Trophoblast cell (in vitro differentiated cells and primary cell): ENCODE measurements at regions not wholly inside any gene's neighbourhood (a gene's known extent, or its start where the extent isn't known, plus 50 kb on each side); places are given as distances from the start of the nearest gene placed in this dataset.

Source experiments
- DNase-seq, 2 donors: peaks; one replicate each; pipeline ENCODE4 v3.0.0-alpha.2; 2016
- H2AFZ ChIP-seq: 2 replicates; pipeline ENCODE4 v1.6.1; 2013; ENCODE audit warnings: low read length, moderate library complexity, mild to moderate bottlenecking; ENCODE audit not compliant: insufficient read depth, poor library complexity
- H2AK5ac ChIP-seq: 2 replicates; pipeline ENCODE4 v1.6.1; 2013; ENCODE audit warnings: mild to moderate bottlenecking, low read length
- H2BK120ac ChIP-seq: 2 replicates; pipeline ENCODE4 v1.6.1; 2013; ENCODE audit warnings: low read length, mild to moderate bottlenecking, moderate library complexity; ENCODE audit not compliant: insufficient read depth, poor library complexity
- H2BK12ac ChIP-seq: 2 replicates; pipeline ENCODE4 v1.6.1; 2013; ENCODE audit warnings: mild to moderate bottlenecking, low read length, moderate library complexity
- H2BK5ac ChIP-seq: 2 replicates; pipeline ENCODE4 v1.6.1; 2013; ENCODE audit warnings: low read length, low read depth, moderate library complexity, mild to moderate bottlenecking; ENCODE audit not compliant: poor library complexity
- H3K14ac ChIP-seq: 2 replicates; pipeline ENCODE4 v1.6.1; 2013; ENCODE audit warnings: mild to moderate bottlenecking, low read length
- H3K18ac ChIP-seq: 2 replicates; pipeline ENCODE4 v1.6.1; 2013; ENCODE audit warnings: mild to moderate bottlenecking, low read length
- H3K23ac ChIP-seq: 2 replicates; pipeline ENCODE4 v1.6.1; 2013; ENCODE audit warnings: low read length
- H3K27ac ChIP-seq: 2 replicates; pipeline ENCODE4 v1.5.1; 2013; ENCODE audit warnings: low read depth, mild to moderate bottlenecking, inconsistent platforms, low read length, moderate library complexity
- H3K27me3 ChIP-seq: 2 replicates; pipeline ENCODE4 v1.6.1; 2013; ENCODE audit warnings: inconsistent platforms, mild to moderate bottlenecking, low read length, moderate library complexity; ENCODE audit not compliant: insufficient read depth
- H3K36me3 ChIP-seq, 2 experiments: 1 replicate in 1 of 2; 2 replicates in 1 of 2; pipeline ENCODE4 v1.6.1; 2013; ENCODE audit warnings: low read length in 2 of 2, mild to moderate bottlenecking in 2 of 2, moderate library complexity in 1 of 2; ENCODE audit not compliant: insufficient read depth in 2 of 2, control insufficient read depth in 1 of 2
- H3K4ac ChIP-seq: 2 replicates; pipeline ENCODE4 v1.6.1; 2013; ENCODE audit warnings: low read depth, mild to moderate bottlenecking, low read length, moderate library complexity
- H3K4me1 ChIP-seq, 2 experiments: 1 replicate in 1 of 2; 2 replicates in 1 of 2; pipeline ENCODE4 v1.6.1; 2013; ENCODE audit warnings: low read length in 2 of 2, mild to moderate bottlenecking in 2 of 2, moderate library complexity in 1 of 2; ENCODE audit not compliant: insufficient read depth in 2 of 2, control insufficient read depth in 1 of 2
- H3K4me2 ChIP-seq: 2 replicates; pipeline ENCODE4 v1.6.1; 2013; ENCODE audit warnings: inconsistent platforms, mild to moderate bottlenecking, low read length, moderate library complexity
- H3K4me3 ChIP-seq: 2 replicates; pipeline ENCODE4 v1.5.1; 2013; ENCODE audit warnings: mild to moderate bottlenecking, low read depth, low read length, inconsistent platforms
- H3K79me1 ChIP-seq: one replicate; pipeline ENCODE4 v1.6.1; 2013; ENCODE audit warnings: low read length
- H3K79me2 ChIP-seq: 2 replicates; pipeline ENCODE4 v1.6.1; 2013; ENCODE audit warnings: low read length, mild to moderate bottlenecking; ENCODE audit not compliant: control insufficient read depth, insufficient read depth, poor library complexity
- H3K9ac ChIP-seq: 2 replicates; pipeline ENCODE4 v1.6.1; 2013; ENCODE audit warnings: mild to moderate bottlenecking, low read length
- H3K9me3 ChIP-seq: 2 replicates; pipeline ENCODE4 v1.6.1; 2013; ENCODE audit warnings: low read depth, mild to moderate bottlenecking, control low read depth, inconsistent platforms, low read length; ENCODE audit not compliant: insufficient read depth
- H4K12ac ChIP-seq: 2 replicates; pipeline ENCODE4 v1.6.1; 2013; ENCODE audit warnings: low read depth, mild to moderate bottlenecking, low read length, moderate library complexity
- H4K8ac ChIP-seq: 2 replicates; pipeline ENCODE4 v1.6.1; 2013; ENCODE audit warnings: low read depth, mild to moderate bottlenecking, low read length, moderate library complexity
- H4K91ac ChIP-seq: one replicate; pipeline ENCODE4 v1.6.1; 2013; ENCODE audit warnings: low read depth, mild to moderate bottlenecking, low read length, moderate library complexity
- WGBS: extraction: QIAGEN DNeasy Blood & Tissue Kit; methylation state at CpG from one replicate; pipeline ENCODE4 v1.1.7; 2013; ENCODE audit warnings: missing lambda C conversion rate; ENCODE audit not compliant: insufficient read length, insufficient coverage; ENCODE audit errors: extremely low coverage; 5-methylcytosine and 5-hydroxymethylcytosine counted together

DNA sequence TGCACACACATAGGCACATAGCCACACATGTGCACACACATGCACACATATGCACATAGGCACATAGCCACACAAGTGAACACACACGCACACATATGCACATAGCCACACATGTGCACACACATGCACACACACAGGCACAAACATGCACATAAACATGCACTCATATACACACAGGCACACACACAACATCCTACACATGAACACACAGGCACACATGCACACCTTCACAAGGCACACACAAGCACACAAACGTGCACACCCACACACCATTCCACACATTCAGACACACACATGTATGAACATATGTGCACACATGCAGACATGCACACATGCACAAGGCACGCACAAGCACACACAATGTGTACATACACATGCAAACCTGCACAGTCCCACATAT is 484.7 kb downstream of the IRX1 start:
- no peak overlapping the region for H3K27ac ChIP-seq
- DNase-seq: no peak
- no peak overlapping the region for H3K14ac ChIP-seq
- no peak overlapping the region for H3K18ac ChIP-seq
- no peaks in the 10 kb centered on the region for H3K27me3 ChIP-seq
- no peak overlapping the region for H3K4ac ChIP-seq
- no peaks in the 10 kb centered on the region for H3K36me3 ChIP-seq
- no peak overlapping the region for H3K4me2 ChIP-seq
- H2AFZ ChIP-seq: no peak overlapping the region
- no peaks in the 10 kb centered on the region for H3K79me2 ChIP-seq
- H2BK12ac ChIP-seq: no peak overlapping the region
- no peak overlapping the region for H2BK120ac ChIP-seq
- H3K4me3 ChIP-seq: peak overlapping the region; percentile 53
- no peak overlapping the region for H2BK5ac ChIP-seq
- no CpG with 5 or more reads among the region's 3 CpGs for WGBS
- no peak overlapping the region for H3K23ac ChIP-seq
- no peak overlapping the region for H2AK5ac ChIP-seq
- peaks cover 6% of the 10 kb centered on the region for H3K9me3 ChIP-seq
- H4K12ac ChIP-seq: no peak overlapping the region
- H3K79me1 ChIP-seq: no peaks in the 10 kb centered on the region
- peak overlapping the region; percentile 24 for H3K9ac ChIP-seq
- H4K8ac ChIP-seq: no peak overlapping the region
- H3K4me1 ChIP-seq: no peaks in the 10 kb centered on the region
- H4K91ac ChIP-seq: no peak overlapping the region

DNA sequence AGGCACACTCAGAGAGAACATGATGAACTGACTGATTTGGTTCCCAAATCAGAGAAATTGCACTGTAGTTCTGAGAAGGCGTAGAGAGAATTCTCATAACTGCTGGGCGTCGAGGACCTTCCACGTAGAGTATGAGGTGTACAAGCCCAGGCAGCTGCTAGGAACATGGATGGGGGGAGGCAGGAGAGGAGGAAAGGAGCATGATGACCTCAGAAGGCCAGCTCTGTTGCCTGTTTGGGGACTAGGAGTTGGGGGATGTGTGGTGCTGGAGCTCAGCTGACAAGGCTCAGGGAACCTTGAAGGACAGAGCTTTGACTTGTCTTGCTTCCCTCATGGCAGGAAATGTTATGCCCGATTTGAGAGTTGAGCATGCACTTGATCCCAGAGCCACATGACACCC is 485.4 kb downstream of the IRX1 start:
- H4K12ac ChIP-seq: no peak overlapping the region
- no peak overlapping the region for H3K9ac ChIP-seq
- H2BK120ac ChIP-seq: no peak overlapping the region

DNA sequence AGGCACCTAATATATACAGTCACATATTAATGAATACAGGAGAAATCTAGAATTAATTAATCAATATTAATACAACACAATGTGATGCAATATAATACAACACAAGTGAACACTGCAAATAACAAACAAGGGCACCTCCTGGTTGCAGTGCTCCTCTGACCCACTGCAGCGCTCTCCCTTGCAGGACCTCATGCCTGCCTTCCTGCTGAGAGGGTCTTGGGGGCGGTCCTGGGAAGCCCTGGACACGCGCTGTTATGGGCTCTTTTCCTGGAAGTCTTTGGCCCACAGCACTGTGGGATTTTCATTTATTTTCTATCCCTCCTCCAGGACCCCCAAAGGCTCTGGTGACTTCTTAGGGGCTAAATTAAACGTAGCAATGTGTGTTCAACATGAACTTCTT is 485.8 kb downstream of the IRX1 start:
- Histone ChIP-seq H4K91ac (no peak overlapping the region), H2BK120ac (no peak overlapping the region), H2AK5ac (no peak overlapping the region), H3K18ac (no peak overlapping the region), H4K8ac (no peak overlapping the region), H3K4me2 (no peak overlapping the region), H3K14ac (no peak overlapping the region), H4K12ac (no peak overlapping the region), H3K79me2 (no peaks in the 10 kb centered on the region), H3K4me1 (no peaks in the 10 kb centered on the region), H3K9me3 (peaks cover 6% of the 10 kb centered on the region), H3K4ac (no peak overlapping the region), H3K36me3 (no peaks in the 10 kb centered on the region), H2BK5ac (no peak overlapping the region), H2BK12ac (no peak overlapping the region), H3K27ac (no peak overlapping the region), H3K4me3 (no peak overlapping the region), H2AFZ (no peak overlapping the region), H3K23ac (no peak overlapping the region), H3K27me3 (no peaks in the 10 kb centered on the region), H3K9ac (no peak overlapping the region), H3K79me1 (no peaks in the 10 kb centered on the region)
- no CpG with 5 or more reads among the region's 5 CpGs for WGBS
- no peak for DNase-seq

More for the DNA sequence above, 485.4 kb downstream of the IRX1 start:
- no peak overlapping the region for H3K4ac ChIP-seq
- no peak overlapping the region for H3K4me2 ChIP-seq
- no peak overlapping the region for H3K23ac ChIP-seq
- no peak overlapping the region for H4K8ac ChIP-seq
- no peak overlapping the region for H3K14ac ChIP-seq
- H2AK5ac ChIP-seq: no peak overlapping the region
- no CpG with 5 or more reads among the region's 5 CpGs for WGBS
- H2BK12ac ChIP-seq: no peak overlapping the region
- no peak overlapping the region for H4K91ac ChIP-seq
- H3K36me3 ChIP-seq: no peaks in the 10 kb centered on the region
- no peaks in the 10 kb centered on the region for H3K4me1 ChIP-seq
- no peak overlapping the region for H2BK5ac ChIP-seq
- no peak overlapping the region for H3K18ac ChIP-seq
- DNase-seq: no peak
- H3K4me3 ChIP-seq: peak overlapping the region; percentile 53
- no peak overlapping the region for H2AFZ ChIP-seq
- H3K27me3 ChIP-seq: no peaks in the 10 kb centered on the region
- no peaks in the 10 kb centered on the region for H3K79me2 ChIP-seq
- peaks cover 6% of the 10 kb centered on the region for H3K9me3 ChIP-seq
- no peaks in the 10 kb centered on the region for H3K79me1 ChIP-seq
- no peak overlapping the region for H3K27ac ChIP-seq

DNA sequence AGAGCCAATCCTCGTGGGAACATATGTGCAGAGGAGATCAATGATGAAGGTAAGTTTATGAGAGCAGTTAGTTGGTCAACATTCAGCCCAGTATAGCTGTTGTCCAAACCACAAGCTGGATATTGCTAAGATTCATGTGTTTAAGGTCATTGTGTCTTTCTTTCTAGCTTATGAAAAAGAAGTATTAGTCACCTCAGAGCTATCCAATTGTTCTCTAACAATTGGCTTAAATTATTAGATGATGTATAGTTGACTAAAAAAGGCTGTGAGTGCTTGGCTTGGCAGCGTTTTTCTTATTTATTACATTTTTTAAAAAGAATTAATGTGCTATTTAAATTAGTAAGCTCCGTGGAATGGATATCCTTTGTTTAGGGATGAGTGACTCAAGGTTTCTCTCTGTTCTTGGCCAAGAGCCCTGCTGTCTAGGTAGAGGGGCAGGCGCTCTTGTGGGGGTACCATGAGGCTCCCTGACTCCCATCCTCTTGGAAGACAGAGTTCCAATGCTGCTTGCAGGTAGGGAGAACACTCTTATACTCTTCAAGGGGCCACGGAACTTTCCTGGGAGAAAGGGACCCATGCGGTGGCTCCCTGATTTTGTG is 487.4 kb downstream of the IRX1 start:
- H2BK5ac ChIP-seq: no peak overlapping the region
- H2AFZ ChIP-seq: no peak overlapping the region
- H3K4me2 ChIP-seq: no peak overlapping the region
- WGBS: no CpG with 5 or more reads among the region's 6 CpGs
- H3K36me3 ChIP-seq: no peaks in the 10 kb centered on the region
- no peak overlapping the region for H2AK5ac ChIP-seq
- no peak overlapping the region for H2BK12ac ChIP-seq
- no peak overlapping the region for H4K8ac ChIP-seq
- no peak overlapping the region for H3K14ac ChIP-seq
- no peak overlapping the region for H3K23ac ChIP-seq
- H4K12ac ChIP-seq: no peak overlapping the region
- no peaks in the 10 kb centered on the region for H3K79me2 ChIP-seq
- peaks cover 9% of the 10 kb centered on the region for H3K9me3 ChIP-seq
- H3K79me1 ChIP-seq: no peaks in the 10 kb centered on the region
- H3K18ac ChIP-seq: no peak overlapping the region
- H3K27me3 ChIP-seq: no peaks in the 10 kb centered on the region
- no peaks in the 10 kb centered on the region for H3K4me1 ChIP-seq
- no peak overlapping the region for H2BK120ac ChIP-seq
- no peak overlapping the region for H3K4me3 ChIP-seq
- H3K27ac ChIP-seq: no peak overlapping the region
- no peak for DNase-seq
- no peak overlapping the region for H3K4ac ChIP-seq
- H4K91ac ChIP-seq: no peak overlapping the region
- H3K9ac ChIP-seq: no peak overlapping the region
